HCT116 (cell line): ENCODE measurements at regions not wholly inside any gene's neighbourhood (a gene's known extent, or its start where the extent isn't known, plus 50 kb on each side); places are given as distances from the start of the nearest gene placed in this dataset.

Experiments
- ATAC-seq: fragments of 200-7000 bp; cut with Tn5 transposase; 2 replicates; pipeline ENCODE4 v1.9.1; 2020; ENCODE audit warnings: mild to moderate bottlenecking, moderate library complexity
- BruUV-seq: library from RNA; stranded (reverse); fragments of 400-500 nt; replicated peaks from 2 replicates; lab custom pipeline; 2021; lab: Mats Ljungman, UMichigan
- CTCF ChIA-PET: fragments of 300-600 bp; sonication (Branson Sonifier 250); formaldehyde crosslinking; loops from one replicate; lab custom pipeline; 2021; ENCODE audit warnings: antibody characterized with exemption; lab: Charles Lee
- POLR2A ChIA-PET: fragments of 300-600, 350-600 bp; sonication (Branson Sonifier 250); formaldehyde crosslinking; loops from one replicate; lab custom pipeline; 2021; ENCODE audit warnings: antibody characterized with exemption; lab: Charles Lee
- RAD21 ChIA-PET, 2 experiments: fragments of 300-600 bp; sonication (Branson Sonifier 250); formaldehyde crosslinking; loops; one replicate each; lab custom pipeline; 2023; ENCODE audit warnings: low total read pairs in 2 of 2; ENCODE audit not compliant: uncharacterized antibody in 2 of 2, unreplicated experiment in 2 of 2, low non-redundant PET in 1 of 2; lab: Charles Lee
- DNase-seq: peaks from one replicate; pipeline ENCODE4 v3.0.0-alpha.2; 2010; ENCODE audit warnings: low read depth, low spot score
- H2AFZ ChIP-seq: fragments of 200-600 bp; shearing (Covaris generic), sonication (generic); 2 replicates; pipeline ENCODE4 v1.6.1; 2017; ENCODE audit warnings: low read depth, mixed run types, mixed read lengths, antibody characterized with exemption, low read length; ENCODE audit not compliant: poor library complexity, severe bottlenecking
- H3K27ac ChIP-seq: 2 replicates; pipeline ENCODE4 v1.5.1; 2012; ENCODE audit warnings: low read depth, low read length
- H3K27me3 ChIP-seq: fragments of 200-600 bp; sonication (generic); 2 replicates; pipeline ENCODE4 v1.6.1; 2016; ENCODE audit warnings: mixed run types, low read length, mixed read lengths; ENCODE audit not compliant: insufficient read depth
- H3K36me3 ChIP-seq, 2 experiments: fragments of 200-500 bp in 1 of 2; fragments of 200-600 bp in 1 of 2; sonication (Bioruptor generic) in 1 of 2; sonication (generic) in 1 of 2; 2 replicates each; pipeline versions ENCODE4 v1.5.1 to v1.6.1; 2014 to 2016; ENCODE audit warnings: low read length in 2 of 2, inconsistent platforms in 1 of 2, mixed read lengths in 1 of 2, mixed run types in 1 of 2; ENCODE audit not compliant: insufficient read depth in 2 of 2, control insufficient read depth in 1 of 2
- H3K4me1 ChIP-seq, 2 experiments: fragments of 200-600 bp in 1 of 2; sonication (generic) in 1 of 2; 2 replicates each; pipeline versions ENCODE4 v1.5.1 to v1.6.1; 2012 to 2017; ENCODE audit warnings: low read length in 2 of 2, inconsistent platforms in 1 of 2, mild to moderate bottlenecking in 1 of 2, mixed read lengths in 1 of 2, mixed run types in 1 of 2, moderate library complexity in 1 of 2; ENCODE audit not compliant: insufficient read depth in 2 of 2, control insufficient read depth in 1 of 2
- H3K4me2 ChIP-seq: fragments of 200-600 bp; sonication (generic); 2 replicates; pipeline ENCODE4 v1.6.1; 2017; ENCODE audit warnings: mixed run types, low read length, mixed read lengths
- H3K4me3 ChIP-seq, 2 experiments: fragments of 200-600 bp in 1 of 2; sonication (generic) in 1 of 2; replicated peaks in 1 of 2; 2 replicates each; pipeline ENCODE4 v1.5.1; 2011 to 2016; ENCODE audit warnings: low read length in 2 of 2, control low read depth in 1 of 2, low read depth in 1 of 2, mild to moderate bottlenecking in 1 of 2, mixed read lengths in 1 of 2, mixed run types in 1 of 2
- H3K79me2 ChIP-seq: fragments of 200-600 bp; sonication (generic); 2 replicates; pipeline ENCODE4 v1.6.1; 2017; ENCODE audit warnings: mild to moderate bottlenecking, mixed run types, low read length, moderate library complexity, mixed read lengths; ENCODE audit not compliant: insufficient read depth
- H3K9ac ChIP-seq: fragments of 200-600 bp; sonication (generic); 2 replicates; pipeline ENCODE4 v1.6.1; 2016; ENCODE audit warnings: low read length, mixed read lengths
- H3K9me2 ChIP-seq: fragments of 200-600 bp; sonication (generic), shearing (Covaris generic); 2 replicates; pipeline ENCODE4 v1.6.1; 2017; ENCODE audit warnings: mixed run types, mild to moderate bottlenecking, moderate library complexity; ENCODE audit not compliant: insufficient read depth
- H3K9me3 ChIP-seq, 2 experiments: fragments of 200-500 bp in 1 of 2; fragments of 200-600 bp in 1 of 2; sonication (Bioruptor generic) in 1 of 2; sonication (generic) in 1 of 2; 2 replicates each; pipeline ENCODE4 v1.6.1; 2014 to 2017; ENCODE audit warnings: low read length in 2 of 2, mixed read lengths in 2 of 2, inconsistent platforms in 1 of 2, low read depth in 1 of 2, mild to moderate bottlenecking in 1 of 2, mixed run types in 1 of 2, moderate library complexity in 1 of 2; ENCODE audit not compliant: control insufficient read depth in 1 of 2, insufficient read depth in 1 of 2
- H4K20me1 ChIP-seq: fragments of 200-600 bp; sonication (generic), shearing (Covaris generic); 2 replicates; pipeline ENCODE4 v1.6.1; 2017; ENCODE audit warnings: mixed run types, mild to moderate bottlenecking, moderate library complexity; ENCODE audit not compliant: insufficient read depth
- CEBPB ChIP-seq: IDR thresholded peaks from 2 replicates; pipeline ENCODE4 v1.6.1; 2012; ENCODE audit warnings: low read depth
- EGR1 ChIP-seq: IDR thresholded peaks from 2 replicates; pipeline ENCODE4 v1.6.1; 2012; ENCODE audit warnings: low read depth
- ELF1 ChIP-seq: IDR thresholded peaks from 2 replicates; pipeline ENCODE4 v1.6.1; 2012; ENCODE audit warnings: low read depth, borderline replicate concordance
- EZH2phosphoT487 ChIP-seq: fragments of 200-600 bp; IDR thresholded peaks from 2 replicates; pipeline ENCODE4 v1.6.1; 2018; ENCODE audit warnings: antibody characterized with exemption, borderline replicate concordance
- FOSL1 ChIP-seq: IDR thresholded peaks from 2 replicates; pipeline ENCODE4 v1.6.1; 2012; ENCODE audit warnings: low read depth
- MAX ChIP-seq: IDR thresholded peaks from 2 replicates; pipeline ENCODE4 v1.6.1; 2012
- POLR2A ChIP-seq: IDR thresholded peaks from 2 replicates; pipeline ENCODE4 v1.7.0; 2011; ENCODE audit warnings: borderline replicate concordance; ENCODE audit not compliant: insufficient read depth, insufficient read length; ENCODE audit errors: extremely low read depth
- RAD21 ChIP-seq: IDR thresholded peaks from 2 replicates; pipeline ENCODE4 v1.6.1; 2012; ENCODE audit warnings: low read depth, mild to moderate bottlenecking
- REST ChIP-seq: IDR thresholded peaks from 2 replicates; pipeline ENCODE4 v1.6.1; 2012; ENCODE audit warnings: low read depth
- SIN3A ChIP-seq: IDR thresholded peaks from 2 replicates; pipeline ENCODE4 v1.6.1; 2012; ENCODE audit warnings: low read depth
- SP1 ChIP-seq: IDR thresholded peaks from 2 replicates; pipeline ENCODE4 v1.6.1; 2012; ENCODE audit warnings: low read depth
- TCF7L2 ChIP-seq: IDR thresholded peaks from 2 replicates; pipeline ENCODE4 v1.7.0; 2011; ENCODE audit warnings: borderline replicate concordance, inconsistent platforms; ENCODE audit not compliant: insufficient read depth, insufficient read length; ENCODE audit errors: extremely low read depth
- ZFX ChIP-seq: fragments of 450-650 bp; IDR thresholded peaks from 2 replicates; pipeline ENCODE4 v1.6.1; 2017
- ZNF274 ChIP-seq: fragments of 200-500 bp; sonication (Bioruptor generic); IDR thresholded peaks from 2 replicates; pipeline ENCODE4 v1.6.1; 2014; ENCODE audit warnings: mild to moderate bottlenecking, low read depth, low read length, inconsistent platforms
- intact Hi-C: fragments of 100-400 bp; cut with micrococcal nuclease; formaldehyde crosslinking; loops from 2 replicates; pipeline ENCODE4 v1.10.0; 2022

DNA sequence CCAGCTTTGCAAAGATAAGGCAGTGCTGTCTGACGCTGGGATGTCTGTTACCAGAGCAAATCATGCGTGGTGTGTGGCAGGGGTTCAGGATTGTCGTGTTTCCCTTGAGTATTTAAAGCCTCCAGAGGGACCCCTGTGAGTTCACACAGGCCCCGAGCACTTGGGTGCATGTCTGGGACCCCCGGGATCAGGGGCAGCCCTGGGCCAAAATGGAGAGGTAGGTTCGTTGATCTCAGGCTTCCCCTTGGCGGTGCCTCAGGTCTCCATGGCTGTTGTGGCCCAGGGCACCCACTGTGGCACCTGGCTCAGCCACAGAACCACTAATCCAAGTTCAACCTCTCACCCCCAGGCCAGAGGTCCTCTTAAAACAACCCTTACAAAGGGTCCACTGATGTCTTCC, 523.1 kb upstream of the DPP6 start (continued):
- TF ChIP-seq ZFX (no peak), FOSL1 (no peak), ZNF274 (no peak), SIN3A (no peak), RAD21 (no peak), EZH2phosphoT487 (no peak), EGR1 (no peak), ELF1 (no peak), TCF7L2 (no peak), CEBPB (no peak), SP1 (no peak)

DNA sequence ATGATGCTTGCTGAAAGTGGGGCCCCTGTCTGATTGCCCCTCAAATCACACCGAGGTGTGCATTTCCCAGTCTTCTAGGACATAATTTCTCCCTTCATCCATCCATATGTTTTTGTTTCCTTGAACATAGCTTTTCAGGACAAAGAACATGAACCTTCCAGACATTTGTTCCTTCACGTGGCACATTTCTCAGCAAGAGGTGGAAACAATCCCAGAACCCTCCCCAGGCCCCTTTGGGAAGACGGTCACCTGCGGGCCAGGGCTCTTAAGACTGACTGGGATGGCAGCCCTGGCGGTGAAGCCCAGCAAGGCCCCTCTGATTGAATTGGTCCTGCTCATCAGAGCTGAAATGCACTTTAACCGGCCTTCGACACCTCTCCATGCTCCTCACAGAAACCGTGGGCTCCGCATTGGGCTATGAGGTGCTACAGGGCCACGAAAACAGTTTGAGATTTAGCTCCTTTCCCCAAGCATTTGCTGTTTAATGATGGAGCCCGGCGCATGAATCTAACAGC, 522.5 kb upstream of the DPP6 start:
- H2AFZ ChIP-seq: no peak overlapping the region
- H3K4me2 ChIP-seq: no peak overlapping the region
- no peaks in the 10 kb centered on the region for H4K20me1 ChIP-seq
- H3K36me3 ChIP-seq: no peaks in the 10 kb centered on the region
- peaks cover 4 to 11% of the 10 kb centered on the region in 2 experiments; a peak in 2 of 4 replicates for H3K9me3 ChIP-seq
- no peaks in the 10 kb centered on the region for H3K79me2 ChIP-seq
- ChIA-PET RAD21 (no interaction called here), POLR2A (no interaction called here), CTCF (no interaction called here)
- TF ChIP-seq CEBPB (no peak), SP1 (no peak), MAX (no peak), REST (no peak), POLR2A (no peak)
- BruUV-seq: no TSS peak
- H3K4me1 ChIP-seq: no peaks in the 10 kb centered on the region
- no peak overlapping the region for H3K4me3 ChIP-seq
- no peak for ATAC-seq
- H3K27ac ChIP-seq: no peak overlapping the region
- H3K9ac ChIP-seq: no peak overlapping the region
- no peaks in the 10 kb centered on the region for H3K27me3 ChIP-seq
- intact Hi-C loops: no loop called here
- no peak for DNase-seq
- H3K9me2 ChIP-seq: no peaks in the 10 kb centered on the region
